Fibroblast of pulmonary artery (primary cell): ENCODE measurements at regions not wholly inside any gene's neighbourhood (a gene's known extent, or its start where the extent isn't known, plus 50 kb on each side); places are given as distances from the start of the nearest gene placed in this dataset.

Experiments
- DNase-seq: peaks from one replicate; pipeline ENCODE4 v3.0.0-alpha.2; 2010; ENCODE audit warnings: low read depth
- H3K4me3 ChIP-seq: replicated peaks from 2 replicates; pipeline ENCODE4 v1.5.1; 2011; ENCODE audit warnings: low read depth, mild to moderate bottlenecking, control low read depth, low read length, moderate library complexity
- TF ChIP-seq, protein P1 (sequence below): IDR thresholded peaks from 2 replicates; pipeline ENCODE4 v1.5.1; 2011; ENCODE audit warnings: mild to moderate bottlenecking, control low read depth, low read length, inconsistent platforms; ENCODE audit errors: missing control alignments

DNA sequence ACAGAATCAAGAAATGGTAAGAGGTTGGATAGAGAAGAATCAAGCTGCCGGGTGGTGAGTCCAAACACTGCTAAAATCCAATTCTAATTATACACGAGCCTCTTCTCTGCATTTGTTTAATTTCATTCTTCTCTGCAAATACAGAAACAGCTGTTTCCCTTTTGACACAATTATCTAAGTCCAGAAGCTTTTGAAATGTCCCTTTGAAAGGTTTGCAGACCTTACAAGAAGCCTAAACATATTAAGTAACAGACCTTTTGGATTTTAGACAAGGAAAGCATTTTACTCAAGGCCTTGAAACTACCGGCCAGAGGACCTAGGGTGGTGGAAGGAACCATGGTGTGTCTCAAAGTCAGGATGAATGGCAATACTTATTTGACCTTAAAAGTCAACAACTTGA is 403.8 kb upstream of the ADAMTS9 start:
- no peak overlapping the region for H3K4me3 ChIP-seq
- TF ChIP-seq, protein P1, sequence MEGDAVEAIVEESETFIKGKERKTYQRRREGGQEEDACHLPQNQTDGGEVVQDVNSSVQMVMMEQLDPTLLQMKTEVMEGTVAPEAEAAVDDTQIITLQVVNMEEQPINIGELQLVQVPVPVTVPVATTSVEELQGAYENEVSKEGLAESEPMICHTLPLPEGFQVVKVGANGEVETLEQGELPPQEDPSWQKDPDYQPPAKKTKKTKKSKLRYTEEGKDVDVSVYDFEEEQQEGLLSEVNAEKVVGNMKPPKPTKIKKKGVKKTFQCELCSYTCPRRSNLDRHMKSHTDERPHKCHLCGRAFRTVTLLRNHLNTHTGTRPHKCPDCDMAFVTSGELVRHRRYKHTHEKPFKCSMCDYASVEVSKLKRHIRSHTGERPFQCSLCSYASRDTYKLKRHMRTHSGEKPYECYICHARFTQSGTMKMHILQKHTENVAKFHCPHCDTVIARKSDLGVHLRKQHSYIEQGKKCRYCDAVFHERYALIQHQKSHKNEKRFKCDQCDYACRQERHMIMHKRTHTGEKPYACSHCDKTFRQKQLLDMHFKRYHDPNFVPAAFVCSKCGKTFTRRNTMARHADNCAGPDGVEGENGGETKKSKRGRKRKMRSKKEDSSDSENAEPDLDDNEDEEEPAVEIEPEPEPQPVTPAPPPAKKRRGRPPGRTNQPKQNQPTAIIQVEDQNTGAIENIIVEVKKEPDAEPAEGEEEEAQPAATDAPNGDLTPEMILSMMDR = no peak
- DNase-seq = no peak

GRCh38 chr3:65083240-65083639 is 395.4 kb upstream of the ADAMTS9 start:
- no peak overlapping the region for H3K4me3 ChIP-seq
- DNase-seq = no peak
- TF ChIP-seq, protein P1 = no peak

- no peak overlapping the region for H3K4me3 ChIP-seq
- no peak for DNase-seq
- TF ChIP-seq, protein P1 = no peak
Measured at GRCh38 chr3:65081536-65081935, 393.7 kb upstream of the ADAMTS9 start.

GRCh38 chr3:65080432-65080831 is 392.6 kb upstream of the ADAMTS9 start:
- no peak overlapping the region for H3K4me3 ChIP-seq
- TF ChIP-seq, protein P1 = no peak
- DNase-seq = no peak

GRCh38 chr3:65079560-65079959 is 391.8 kb upstream of the ADAMTS9 start:
- no peak overlapping the region for H3K4me3 ChIP-seq
- TF ChIP-seq, protein P1 = no peak
- DNase-seq = no peak

DNA sequence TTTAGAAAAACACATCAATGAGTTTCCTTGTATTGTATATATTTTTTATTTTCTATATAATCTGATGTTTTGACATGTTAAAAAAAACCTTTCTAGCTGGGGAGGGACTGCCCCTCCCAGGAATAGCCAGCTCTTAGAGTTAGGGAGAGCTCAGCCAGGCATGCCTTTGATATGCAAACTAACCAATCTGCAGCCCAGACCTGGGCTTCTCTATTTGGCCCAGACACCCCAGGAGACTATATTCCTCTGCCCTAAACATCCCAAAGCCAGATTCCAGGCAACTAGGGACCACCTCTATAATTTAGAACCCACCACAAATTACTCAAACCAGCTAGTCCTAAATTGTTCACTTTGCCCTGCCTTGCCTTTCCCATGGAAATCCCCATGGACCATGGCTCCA is 390.9 kb upstream of the ADAMTS9 start:
- DNase-seq = no peak
- TF ChIP-seq, protein P1 = no peak
- H3K4me3 ChIP-seq = no peak overlapping the region

DNA sequence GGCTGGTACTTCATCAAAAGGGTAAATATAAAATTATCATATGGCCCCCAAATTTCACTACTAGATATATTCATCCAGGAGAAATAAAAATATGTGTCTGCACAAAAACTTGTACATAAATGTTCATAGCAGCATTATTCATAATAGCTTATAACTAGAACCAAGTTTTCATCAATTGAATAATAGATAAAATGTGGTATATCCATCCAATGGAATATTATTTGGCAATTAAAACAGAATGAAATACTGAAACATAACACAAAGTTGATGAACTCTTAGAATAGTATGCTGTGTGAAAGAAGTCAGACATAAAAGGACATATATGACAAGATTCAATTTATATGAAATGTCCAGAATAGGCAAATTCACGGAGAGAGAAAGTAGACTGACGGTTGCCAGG is 389.3 kb upstream of the ADAMTS9 start:
- no peak for DNase-seq
- TF ChIP-seq, protein P1 = no peak

More for the DNA sequence above, 389.3 kb upstream of the ADAMTS9 start:
- H3K4me3 ChIP-seq = no peak overlapping the region
